ENCODE measurements at regions not wholly inside any gene's neighbourhood (a gene's known extent, or its start where the extent isn't known, plus 50 kb on each side); places are given as distances from the start of the nearest gene placed in this dataset.

DNA sequence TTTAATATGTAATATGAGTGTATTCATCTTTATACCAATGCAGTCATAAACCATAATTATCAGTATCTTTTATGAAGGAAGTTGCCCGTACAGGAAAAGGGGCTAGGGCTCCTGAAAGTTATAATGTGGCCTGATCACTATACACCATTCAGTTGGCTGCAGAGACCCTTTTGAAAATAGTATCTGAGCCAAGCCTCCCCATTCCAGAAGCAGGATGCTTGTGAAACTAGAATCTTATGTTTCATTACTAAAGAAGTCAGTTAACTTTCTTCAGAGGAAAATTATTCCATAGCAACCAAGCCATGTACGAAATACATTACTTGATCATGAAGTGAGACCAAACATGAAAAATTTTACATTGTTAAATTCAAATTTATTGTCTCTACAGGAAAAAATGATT is 251.5 kb upstream of the TCF21 start:
- Mint-ChIP-seq H3K27me3 (ENCODE audit: insufficient read depth) (no peaks in the 10 kb centered on the region), H3K9me3 (peaks cover 7% of the 10 kb centered on the region), H3K36me3 (ENCODE audit: low read depth) (no peaks in the 10 kb centered on the region), H3K4me3 (no peak overlapping the region), H3K27ac (no peak overlapping the region), H3K4me1 (no peaks in the 10 kb centered on the region)
- Histone ChIP-seq H3K27ac (ENCODE audit: low read depth, low read length) (no peak overlapping the region), H3K4me1 (ENCODE audit: control insufficient read depth, insufficient read depth, low read length) (no peaks in the 10 kb centered on the region), H3K9me3 (ENCODE audit: control insufficient read depth, low read length) (peaks cover 7% of the 10 kb centered on the region), H3K9ac (ENCODE audit: extremely low read depth, low read length, poor library complexity, severe bottlenecking) (no peak overlapping the region), H3K27me3 (ENCODE audit: control insufficient read depth, insufficient read depth, low read length, poor library complexity, severe bottlenecking) (no peaks in the 10 kb centered on the region), H3K36me3 (ENCODE audit: control insufficient read depth, insufficient read depth, low read length) (no peaks in the 10 kb centered on the region), H3K4me3 (ENCODE audit: low read length) (no peak overlapping the region)
- WGBS, 2 experiments (ENCODE audit: insufficient coverage in 1 of 2, insufficient read length in 1 of 2) = 84% methylated on average over 2 of the region's 2 CpGs; no CpG with 5 or more reads in 1 of the 2 experiments
- TF ChIP-seq, protein P1, sequence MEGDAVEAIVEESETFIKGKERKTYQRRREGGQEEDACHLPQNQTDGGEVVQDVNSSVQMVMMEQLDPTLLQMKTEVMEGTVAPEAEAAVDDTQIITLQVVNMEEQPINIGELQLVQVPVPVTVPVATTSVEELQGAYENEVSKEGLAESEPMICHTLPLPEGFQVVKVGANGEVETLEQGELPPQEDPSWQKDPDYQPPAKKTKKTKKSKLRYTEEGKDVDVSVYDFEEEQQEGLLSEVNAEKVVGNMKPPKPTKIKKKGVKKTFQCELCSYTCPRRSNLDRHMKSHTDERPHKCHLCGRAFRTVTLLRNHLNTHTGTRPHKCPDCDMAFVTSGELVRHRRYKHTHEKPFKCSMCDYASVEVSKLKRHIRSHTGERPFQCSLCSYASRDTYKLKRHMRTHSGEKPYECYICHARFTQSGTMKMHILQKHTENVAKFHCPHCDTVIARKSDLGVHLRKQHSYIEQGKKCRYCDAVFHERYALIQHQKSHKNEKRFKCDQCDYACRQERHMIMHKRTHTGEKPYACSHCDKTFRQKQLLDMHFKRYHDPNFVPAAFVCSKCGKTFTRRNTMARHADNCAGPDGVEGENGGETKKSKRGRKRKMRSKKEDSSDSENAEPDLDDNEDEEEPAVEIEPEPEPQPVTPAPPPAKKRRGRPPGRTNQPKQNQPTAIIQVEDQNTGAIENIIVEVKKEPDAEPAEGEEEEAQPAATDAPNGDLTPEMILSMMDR (conservative IDR thresholded peaks at IDR 0.05) = no peak
- DNase-seq = no peak

- Mint-ChIP-seq H3K27me3 (ENCODE audit: insufficient read depth) (no peaks in the 10 kb centered on the region), H3K9me3 (peaks cover 7% of the 10 kb centered on the region), H3K27ac (no peak overlapping the region), H3K4me1 (no peaks in the 10 kb centered on the region), H3K36me3 (ENCODE audit: low read depth) (no peaks in the 10 kb centered on the region), H3K4me3 (no peak overlapping the region)
- TF ChIP-seq, protein P1 (conservative IDR thresholded peaks at IDR 0.05) = no peak
- peaks cover 7% of the 10 kb centered on the region for H3K9me3 ChIP-seq (ENCODE audit: control insufficient read depth, low read length)
- no peak overlapping the region for H3K9ac ChIP-seq (ENCODE audit: extremely low read depth, low read length, poor library complexity, severe bottlenecking)
- 87 to 91% methylated on average over 6 of the region's 6 CpGs for WGBS, 2 experiments (ENCODE audit: insufficient coverage in 1 of 2, insufficient read length in 1 of 2)
- H3K4me3 ChIP-seq (ENCODE audit: low read length) = no peak overlapping the region
- no peak overlapping the region for H3K27ac ChIP-seq (ENCODE audit: low read depth, low read length)
- H3K27me3 ChIP-seq (ENCODE audit: control insufficient read depth, insufficient read depth, low read length, poor library complexity, severe bottlenecking) = no peaks in the 10 kb centered on the region
- peak; percentile 49 for DNase-seq
- H3K4me1 ChIP-seq (ENCODE audit: control insufficient read depth, insufficient read depth, low read length) = no peaks in the 10 kb centered on the region
- no peaks in the 10 kb centered on the region for H3K36me3 ChIP-seq (ENCODE audit: control insufficient read depth, insufficient read depth, low read length)
Measured at GRCh38 chr6:133637874-133638273, 251.0 kb upstream of the TCF21 start.

DNA sequence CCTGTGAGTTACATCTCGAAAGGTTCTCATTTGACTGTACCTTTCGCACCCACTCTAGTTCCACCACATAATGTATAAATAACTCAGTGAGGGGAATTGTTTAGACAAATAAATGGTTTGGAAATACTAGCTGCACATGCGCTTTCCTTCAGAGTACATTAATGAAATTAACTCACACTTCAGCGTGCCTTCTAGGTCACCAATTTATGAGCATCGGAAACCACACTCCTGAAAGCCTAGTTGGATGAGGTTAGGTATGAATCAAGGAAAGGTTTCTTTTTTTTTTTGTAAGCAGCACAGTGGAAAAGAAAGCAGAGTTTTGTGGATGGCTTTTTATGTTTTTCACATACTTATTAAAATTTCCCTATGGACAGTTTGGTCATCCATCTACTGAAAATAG is 247.8 kb upstream of the TCF21 start:
- no peaks in the 10 kb centered on the region for H3K36me3 ChIP-seq (ENCODE audit: control insufficient read depth, insufficient read depth, low read length)
- peaks cover 12% of the 10 kb centered on the region for H3K4me1 Mint-ChIP-seq
- no peaks in the 10 kb centered on the region for H3K4me1 ChIP-seq (ENCODE audit: control insufficient read depth, insufficient read depth, low read length)
- peaks cover 7% of the 10 kb centered on the region for H3K9me3 ChIP-seq (ENCODE audit: control insufficient read depth, low read length)
- H3K27ac Mint-ChIP-seq = no peak overlapping the region
- H3K27me3 Mint-ChIP-seq (ENCODE audit: insufficient read depth) = no peaks in the 10 kb centered on the region
- DNase-seq = no peak
- H3K9ac ChIP-seq (ENCODE audit: extremely low read depth, low read length, poor library complexity, severe bottlenecking) = no peak overlapping the region
- no peak overlapping the region for H3K4me3 ChIP-seq (ENCODE audit: low read length)
- H3K36me3 Mint-ChIP-seq (ENCODE audit: low read depth) = no peaks in the 10 kb centered on the region
- no peak overlapping the region for H3K4me3 Mint-ChIP-seq
- TF ChIP-seq, protein P1 (conservative IDR thresholded peaks at IDR 0.05) = no peak
- H3K27ac ChIP-seq (ENCODE audit: low read depth, low read length) = no peak overlapping the region
- H3K27me3 ChIP-seq (ENCODE audit: control insufficient read depth, insufficient read depth, low read length, poor library complexity, severe bottlenecking) = peaks cover 1% of the 10 kb centered on the region
- 96 to 100% methylated on average over 3 to 5 of the region's 5 CpGs for WGBS, 2 experiments (ENCODE audit: insufficient coverage in 1 of 2, insufficient read length in 1 of 2)
- H3K9me3 Mint-ChIP-seq = peaks cover 7% of the 10 kb centered on the region

Measured in endodermal cell (in vitro differentiated cells).